ENCODE measurements at regions not wholly inside any gene's neighbourhood (a gene's known extent, or its start where the extent isn't known, plus 50 kb on each side); places are given as distances from the start of the nearest gene placed in this dataset.

DNA sequence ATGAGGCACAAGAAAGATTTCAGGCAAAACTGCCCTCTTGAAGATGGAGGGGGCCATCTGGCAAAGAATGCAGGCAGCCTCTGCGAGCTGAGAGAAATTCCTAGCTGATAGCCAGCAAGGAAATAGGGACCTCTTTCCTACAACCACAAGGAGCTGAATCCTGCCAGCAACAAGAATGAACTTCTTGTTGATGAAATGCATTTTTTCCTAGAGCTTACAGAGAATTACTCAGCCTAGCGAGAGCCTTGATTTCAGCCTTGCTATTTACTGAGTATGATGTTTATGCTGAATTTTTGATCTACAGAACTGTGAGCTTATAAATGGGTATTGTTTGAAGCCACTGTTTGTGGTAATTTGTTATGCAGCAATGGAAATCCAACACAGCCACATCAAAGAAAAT lies 148.5 kb upstream of the NAALADL2 start:
- DNase-seq (ENCODE audit: low read depth) = no peak
- TF ChIP-seq, protein P1, sequence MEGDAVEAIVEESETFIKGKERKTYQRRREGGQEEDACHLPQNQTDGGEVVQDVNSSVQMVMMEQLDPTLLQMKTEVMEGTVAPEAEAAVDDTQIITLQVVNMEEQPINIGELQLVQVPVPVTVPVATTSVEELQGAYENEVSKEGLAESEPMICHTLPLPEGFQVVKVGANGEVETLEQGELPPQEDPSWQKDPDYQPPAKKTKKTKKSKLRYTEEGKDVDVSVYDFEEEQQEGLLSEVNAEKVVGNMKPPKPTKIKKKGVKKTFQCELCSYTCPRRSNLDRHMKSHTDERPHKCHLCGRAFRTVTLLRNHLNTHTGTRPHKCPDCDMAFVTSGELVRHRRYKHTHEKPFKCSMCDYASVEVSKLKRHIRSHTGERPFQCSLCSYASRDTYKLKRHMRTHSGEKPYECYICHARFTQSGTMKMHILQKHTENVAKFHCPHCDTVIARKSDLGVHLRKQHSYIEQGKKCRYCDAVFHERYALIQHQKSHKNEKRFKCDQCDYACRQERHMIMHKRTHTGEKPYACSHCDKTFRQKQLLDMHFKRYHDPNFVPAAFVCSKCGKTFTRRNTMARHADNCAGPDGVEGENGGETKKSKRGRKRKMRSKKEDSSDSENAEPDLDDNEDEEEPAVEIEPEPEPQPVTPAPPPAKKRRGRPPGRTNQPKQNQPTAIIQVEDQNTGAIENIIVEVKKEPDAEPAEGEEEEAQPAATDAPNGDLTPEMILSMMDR (IDR thresholded peaks at IDR 0.05; ENCODE audit: control insufficient read depth, insufficient read depth, low read depth, low read length, missing control alignments) = no peak
- no peak overlapping the region for H3K4me3 ChIP-seq (ENCODE audit: control insufficient read depth, low read depth, low read length)

DNA sequence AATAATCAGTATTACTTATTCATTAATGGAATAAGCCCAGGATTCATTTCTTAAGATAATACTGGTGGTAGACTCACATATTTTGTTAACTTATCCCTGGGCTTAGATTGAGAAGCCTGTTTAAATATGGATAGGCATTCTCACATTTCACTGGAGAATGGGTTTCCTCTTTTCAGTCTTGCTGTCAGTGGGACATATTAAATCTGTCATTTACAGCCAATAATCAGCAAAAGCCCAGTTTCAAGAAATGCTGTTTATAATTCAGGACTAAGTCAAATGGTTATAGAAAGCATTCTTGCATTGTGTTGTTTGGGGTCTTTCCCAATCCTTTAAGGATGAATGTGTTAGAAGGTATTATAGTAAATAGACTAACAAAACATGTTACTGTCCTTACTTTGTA lies 143.7 kb upstream of the NAALADL2 start:
- TF ChIP-seq, protein P1 (IDR thresholded peaks at IDR 0.05; ENCODE audit: control insufficient read depth, insufficient read depth, low read depth, low read length, missing control alignments) = no peak
- no peak overlapping the region for H3K4me3 ChIP-seq (ENCODE audit: control insufficient read depth, low read depth, low read length)
- DNase-seq (ENCODE audit: low read depth) = no peak

DNA sequence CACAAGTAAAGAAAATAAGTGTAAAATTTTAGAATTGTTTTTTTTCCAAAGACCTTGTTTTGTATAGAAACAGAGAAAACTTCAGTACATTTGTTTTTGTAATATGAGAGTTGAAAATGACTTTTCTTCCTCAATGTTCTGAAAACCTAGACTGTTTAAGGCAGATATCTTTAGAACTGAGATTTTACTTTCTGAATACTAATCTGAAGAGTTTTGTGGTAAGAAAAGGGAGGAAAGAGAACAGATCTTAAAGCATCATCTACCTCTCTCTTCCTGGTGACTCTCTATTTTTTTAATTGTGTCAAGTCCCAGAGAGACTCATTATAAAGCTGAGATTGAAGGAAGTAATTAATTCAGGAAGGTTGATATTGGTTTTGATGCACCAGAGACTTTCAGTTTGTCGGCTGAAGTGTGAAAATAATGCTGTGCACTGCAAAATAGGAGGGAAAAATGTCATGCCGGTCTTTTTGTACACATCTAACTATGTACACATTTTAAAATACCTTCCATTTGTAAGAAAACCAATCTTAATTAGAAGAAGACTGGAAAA lies 142.1 kb upstream of the NAALADL2 start:
- TF ChIP-seq, protein P1 (IDR thresholded peaks at IDR 0.05; ENCODE audit: control insufficient read depth, insufficient read depth, low read depth, low read length, missing control alignments) = no peak
- H3K4me3 ChIP-seq (ENCODE audit: control insufficient read depth, low read depth, low read length) = no peak overlapping the region
- DNase-seq (ENCODE audit: low read depth) = no peak

DNA sequence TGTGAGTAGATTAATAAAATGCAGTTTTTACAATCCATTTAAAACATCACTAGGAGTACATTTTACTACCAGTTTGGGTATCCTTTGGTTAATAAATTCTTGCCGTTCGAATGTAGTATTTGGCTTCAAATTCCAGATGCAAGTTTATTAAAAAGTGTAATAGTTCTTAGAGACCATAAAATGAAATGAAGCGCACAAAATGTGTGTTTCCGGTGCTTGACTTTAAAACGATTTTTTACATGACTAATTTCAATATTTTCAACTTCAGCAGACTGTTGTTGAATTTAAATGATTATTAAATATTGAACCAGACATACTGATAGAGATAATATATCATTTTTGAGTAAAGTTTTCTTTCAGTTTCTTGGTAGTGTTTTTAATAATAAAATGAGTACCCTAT lies 138.4 kb upstream of the NAALADL2 start:
- no peak overlapping the region for H3K4me3 ChIP-seq (ENCODE audit: control insufficient read depth, low read depth, low read length)
- TF ChIP-seq, protein P1 (IDR thresholded peaks at IDR 0.05; ENCODE audit: control insufficient read depth, insufficient read depth, low read depth, low read length, missing control alignments) = no peak
- DNase-seq (ENCODE audit: low read depth) = no peak

DNA sequence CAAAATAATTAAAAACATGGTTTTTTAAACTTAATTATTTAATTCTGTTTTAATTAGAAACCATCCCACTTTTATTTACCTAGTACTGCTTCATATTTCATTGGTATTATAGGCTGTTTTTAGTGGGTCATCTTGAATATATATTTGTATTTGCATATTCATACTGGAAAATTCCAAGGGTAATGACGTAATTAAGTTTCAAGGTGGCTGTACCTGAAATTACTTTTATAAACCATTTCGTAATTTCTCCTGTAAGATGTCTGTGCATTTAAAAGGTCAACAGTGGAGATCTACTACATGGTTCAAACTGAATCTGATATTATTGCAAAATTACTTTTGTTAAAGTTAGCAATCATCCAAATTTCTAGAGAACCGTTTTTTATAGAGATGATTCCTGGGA lies 133.8 kb upstream of the NAALADL2 start:
- TF ChIP-seq, protein P1 (IDR thresholded peaks at IDR 0.05; ENCODE audit: control insufficient read depth, insufficient read depth, low read depth, low read length, missing control alignments) = no peak
- H3K4me3 ChIP-seq (ENCODE audit: control insufficient read depth, low read depth, low read length) = no peak overlapping the region
- DNase-seq (ENCODE audit: low read depth) = no peak

DNA sequence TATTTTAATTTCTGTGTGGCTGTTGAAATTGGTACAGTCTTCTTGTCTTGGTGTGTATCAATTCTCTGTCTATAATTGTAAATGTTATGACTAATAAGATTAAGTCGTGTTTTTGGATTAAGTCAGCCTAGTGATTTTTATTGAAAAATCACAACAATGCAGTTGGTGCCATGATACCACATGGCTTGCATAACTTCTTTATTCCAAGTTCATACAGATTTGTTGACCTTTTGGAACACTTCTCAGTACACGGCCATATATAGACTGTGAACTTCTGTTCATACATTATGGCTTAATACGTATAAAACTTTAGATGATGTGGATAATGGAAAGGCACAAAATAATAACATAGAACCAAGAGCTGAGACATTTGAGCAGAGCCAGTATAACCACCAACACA lies 121.2 kb upstream of the NAALADL2 start:
- no peak overlapping the region for H3K4me3 ChIP-seq (ENCODE audit: control insufficient read depth, low read depth, low read length)
- DNase-seq (ENCODE audit: low read depth) = no peak
- TF ChIP-seq, protein P1 (IDR thresholded peaks at IDR 0.05; ENCODE audit: control insufficient read depth, insufficient read depth, low read depth, low read length, missing control alignments) = no peak

DNA sequence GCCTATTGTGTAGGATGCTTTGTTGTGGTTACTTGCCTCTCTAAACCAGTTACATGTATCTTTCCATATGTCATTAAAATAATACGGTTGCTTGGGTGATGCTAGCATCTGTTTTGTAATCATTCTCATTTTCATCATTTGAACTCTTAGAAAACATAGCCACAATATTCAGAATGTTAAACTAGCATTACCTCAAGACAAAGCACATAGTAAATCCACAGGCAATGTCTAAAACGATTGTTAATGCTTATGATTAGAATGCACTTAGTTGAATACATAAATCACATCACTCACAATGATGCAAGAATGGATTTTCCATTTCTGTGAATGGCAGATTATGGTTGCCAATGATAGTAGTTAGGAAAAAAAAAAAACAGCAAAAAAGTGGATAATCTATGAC lies 110.0 kb upstream of the NAALADL2 start:
- TF ChIP-seq, protein P1 (IDR thresholded peaks at IDR 0.05; ENCODE audit: control insufficient read depth, insufficient read depth, low read depth, low read length, missing control alignments) = no peak
- no peak for DNase-seq (ENCODE audit: low read depth)

More for the DNA sequence above, 110.0 kb upstream of the NAALADL2 start:
- no peak overlapping the region for H3K4me3 ChIP-seq (ENCODE audit: control insufficient read depth, low read depth, low read length)

All from AG09309 (cell line).